ENCODE measurements at regions not wholly inside any gene's neighbourhood (a gene's known extent, or its start where the extent isn't known, plus 50 kb on each side); places are given as distances from the start of the nearest gene placed in this dataset.

GRCh38 chr5:37892586-37892985 lies 52.7 kb upstream of the GDNF start:
- TF ChIP-seq CTCF (conservative IDR thresholded peaks at IDR 0.05) (no peak), EZH2 (IDR thresholded peaks at IDR 0.05; ENCODE audit: low read depth) (no peak)

All from PC-9 (cell line).